Lower leg skin (tissue), 3 donors: ENCODE measurements at regions not wholly inside any gene's neighbourhood (a gene's known extent, or its start where the extent isn't known, plus 50 kb on each side); places are given as distances from the start of the nearest gene placed in this dataset.

ENCODE experiments used
- CTCF ChIP-seq, 3 donors: fragments of 450-650 bp; IDR thresholded peaks; one replicate each; pipeline ENCODE4 v1.5.1; 2016; ENCODE audit warnings: antibody characterized with exemption in 3 of 3, mild to moderate bottlenecking in 3 of 3, moderate library complexity in 2 of 3
- POLR2A ChIP-seq, 2 donors: fragments of 450-650 bp; IDR thresholded peaks; one replicate each; pipeline ENCODE4 v1.6.1; 2016 to 2017; ENCODE audit warnings: antibody characterized with exemption in 2 of 2, mild to moderate bottlenecking in 1 of 2, moderate library complexity in 1 of 2

GRCh38 chr12:41706376-41706775 is 438.3 kb downstream of the GXYLT1 start:
- TF ChIP-seq POLR2A (IDR thresholded peaks at IDR 0.05) (no peak), CTCF (IDR thresholded peaks at IDR 0.05) (no peak)
